VCaP (cell line): ENCODE measurements at regions not wholly inside any gene's neighbourhood (a gene's known extent, or its start where the extent isn't known, plus 50 kb on each side); places are given as distances from the start of the nearest gene placed in this dataset.

ENCODE experiments used
- H3K27ac ChIP-seq: fragments of 450-650 bp; 2 replicates; pipeline ENCODE4 v1.5.1; 2017
- CTCF ChIP-seq: fragments of 450-650 bp; conservative IDR thresholded peaks from 2 replicates; pipeline ENCODE4 v1.5.1; 2017; ENCODE audit warnings: mild to moderate bottlenecking, moderate library complexity

- H3K27ac ChIP-seq, result no peak overlapping the region
- no peak for TF ChIP-seq CTCF
These were observed 53.5 kb upstream of the DAPL1 start for GRCh38 chr2:158741625-158742024.

GRCh38 chr2:158742536-158742935 is 52.6 kb upstream of the DAPL1 start:
- no peak for TF ChIP-seq CTCF
- no peak overlapping the region for H3K27ac ChIP-seq

GRCh38 chr2:158743466-158743865 is 51.7 kb upstream of the DAPL1 start:
- H3K27ac ChIP-seq, result no peak overlapping the region
- no peak for TF ChIP-seq CTCF

GRCh38 chr2:158743879-158744278 is 51.2 kb upstream of the DAPL1 start:
- TF ChIP-seq CTCF, result no peak

GRCh38 chr2:158745067-158745865 is 49.9 kb upstream of the DAPL1 start:
- no peak overlapping the region for H3K27ac ChIP-seq
- peak; percentile 81 for TF ChIP-seq CTCF

More at GRCh38 chr2:158743879-158744278, 51.2 kb upstream of the DAPL1 start:
- H3K27ac ChIP-seq, result no peak overlapping the region
